HG02981 (cell line): ENCODE measurements at regions not wholly inside any gene's neighbourhood (a gene's known extent, or its start where the extent isn't known, plus 50 kb on each side); places are given as distances from the start of the nearest gene placed in this dataset.

Experiments
- ATAC-seq: cut with Tn5 transposase; IDR thresholded peaks from one replicate; pipeline ENCODE4 v1.9.1; 2021; ENCODE audit warnings: mild to moderate bottlenecking, moderate library complexity; ENCODE audit not compliant: unreplicated experiment

GRCh38 chr10:53013201-53013810 is 240.7 kb upstream of the MBL2 start:
- ATAC-seq: no peak

GRCh38 chr10:53009961-53010907 is 237.7 kb upstream of the MBL2 start:
- no peak for ATAC-seq

- ATAC-seq: no peak
These were observed 234.9 kb upstream of the MBL2 start for GRCh38 chr10:53007527-53007842.

GRCh38 chr10:53006663-53007526 is 234.3 kb upstream of the MBL2 start:
- ATAC-seq: no peak

GRCh38 chr10:53005612-53006345 is 233.2 kb upstream of the MBL2 start:
- ATAC-seq: no peak

GRCh38 chr10:53003094-53003493 is 230.5 kb upstream of the MBL2 start:
- no peak for ATAC-seq

- ATAC-seq: no peak
These were observed 227.1 kb upstream of the MBL2 start for GRCh38 chr10:52999681-53000080.

- ATAC-seq: no peak
These were observed 226.7 kb upstream of the MBL2 start for GRCh38 chr10:52999258-52999657.

- no peak for ATAC-seq
These were observed 224.4 kb upstream of the MBL2 start for GRCh38 chr10:52997007-52997406.

- no peak for ATAC-seq
These were observed 221.8 kb upstream of the MBL2 start for GRCh38 chr10:52994370-52994769.

- ATAC-seq: no peak
These were observed 220.5 kb upstream of the MBL2 start for GRCh38 chr10:52993109-52993508.

GRCh38 chr10:52992567-52992966 is 220.0 kb upstream of the MBL2 start:
- ATAC-seq: no peak

- ATAC-seq: no peak
These were observed 216.3 kb upstream of the MBL2 start for GRCh38 chr10:52988923-52989322.

- ATAC-seq: no peak
These were observed 213.5 kb upstream of the MBL2 start for GRCh38 chr10:52986125-52986524.

- ATAC-seq: no peak
These were observed 211.6 kb upstream of the MBL2 start for GRCh38 chr10:52984169-52984568.

- no peak for ATAC-seq
These were observed 206.9 kb upstream of the MBL2 start for GRCh38 chr10:52979295-52979990.

- ATAC-seq: no peak
These were observed 205.0 kb upstream of the MBL2 start for GRCh38 chr10:52977581-52977980.

GRCh38 chr10:52967806-52968795 is 195.5 kb upstream of the MBL2 start:
- ATAC-seq: no peak

- ATAC-seq: no peak
These were observed 194.3 kb upstream of the MBL2 start for GRCh38 chr10:52966904-52967303.
